Mucosa of gallbladder (tissue), 1 donor: ENCODE measurements at regions not wholly inside any gene's neighbourhood (a gene's known extent, or its start where the extent isn't known, plus 50 kb on each side); places are given as distances from the start of the nearest gene placed in this dataset.
"Not testable (repeated sequence)": the region's sequence is repeated elsewhere in the genome, so short reads cannot be mapped to it uniquely, and the experiment has no call there.

ENCODE experiments used
- DNase-seq: peaks from one replicate; pipeline ENCODE4 v3.0.0-alpha.2; 2020; ENCODE audit warnings: low spot score
- donor health status: DM: no; HTN: no; CAD: no.

GRCh38 chr5:110248921-110249320, 477.6 kb downstream of the TMEM232 start:
- no peak for DNase-seq

GRCh38 chr5:110250355-110250754, 476.1 kb downstream of the TMEM232 start:
- no peak for DNase-seq

GRCh38 chr5:110250755-110251154, 475.7 kb downstream of the TMEM232 start:
- no peak for DNase-seq

GRCh38 chr5:110251366-110251765, 475.1 kb downstream of the TMEM232 start:
- no peak for DNase-seq

- no peak for DNase-seq
These were observed 471.3 kb downstream of the TMEM232 start for GRCh38 chr5:110255194-110255593.

- DNase-seq = no peak
These were observed 470.2 kb downstream of the TMEM232 start for GRCh38 chr5:110256298-110256697.

- DNase-seq = no peak
These were observed 468.5 kb downstream of the TMEM232 start for GRCh38 chr5:110257971-110258370.

GRCh38 chr5:110258460-110259216, 467.8 kb downstream of the TMEM232 start:
- no peak for DNase-seq

- DNase-seq = no peak
These were observed 463.7 kb downstream of the TMEM232 start for GRCh38 chr5:110262749-110263148.

- no peak for DNase-seq
These were observed 461.8 kb downstream of the TMEM232 start for GRCh38 chr5:110264661-110265060.

GRCh38 chr5:110265162-110265561, 461.3 kb downstream of the TMEM232 start:
- DNase-seq = no peak

GRCh38 chr5:110267714-110268113, 458.8 kb downstream of the TMEM232 start:
- DNase-seq = no peak

GRCh38 chr5:110268283-110268682, 458.2 kb downstream of the TMEM232 start:
- no peak for DNase-seq

GRCh38 chr5:110268985-110269384, 457.5 kb downstream of the TMEM232 start:
- no peak for DNase-seq

- DNase-seq = no peak
These were observed 456.9 kb downstream of the TMEM232 start for GRCh38 chr5:110269478-110270142.

- DNase-seq = no peak
These were observed 450.6 kb downstream of the TMEM232 start for GRCh38 chr5:110275878-110276277.

GRCh38 chr5:110278449-110278848, 448.0 kb downstream of the TMEM232 start:
- not testable (repeated sequence) for DNase-seq

- not testable (repeated sequence) for DNase-seq
These were observed 442.4 kb downstream of the TMEM232 start for GRCh38 chr5:110284121-110284520.

GRCh38 chr5:110288766-110289511, 437.5 kb downstream of the TMEM232 start:
- DNase-seq = no peak

- no peak for DNase-seq
These were observed 437.0 kb downstream of the TMEM232 start for GRCh38 chr5:110289512-110289810.

GRCh38 chr5:110290542-110290941, 435.9 kb downstream of the TMEM232 start:
- no peak for DNase-seq

GRCh38 chr5:110294281-110294680, 432.2 kb downstream of the TMEM232 start:
- no peak for DNase-seq

- DNase-seq = no peak
These were observed 429.3 kb downstream of the TMEM232 start for GRCh38 chr5:110297152-110297670.
